GM12878 (cell line): ENCODE measurements at regions not wholly inside any gene's neighbourhood (a gene's known extent, or its start where the extent isn't known, plus 50 kb on each side); places are given as distances from the start of the nearest gene placed in this dataset.

Source experiments
- ATAC-seq: fragments of 200-7000 bp; cut with Tn5 transposase; 3 replicates; pipeline ENCODE4 v1.9.1; 2020; ENCODE audit warnings: mild to moderate bottlenecking, moderate library complexity
- BruUV-seq: library from RNA; stranded (reverse); fragments of 400-500 nt; replicated peaks from 2 replicates; lab custom pipeline; 2021; lab: Mats Ljungman, UMichigan
- CTCF ChIA-PET: fragments of 300-600 bp; sonication (Branson Sonifier 250); formaldehyde crosslinking; extraction: SDS; loops from one replicate; lab custom pipeline; 2021; ENCODE audit warnings: inconsistent platforms; lab: Yijun Ruan, JAX
- POLR2A ChIA-PET: fragments of 350-600 bp; formaldehyde crosslinking; extraction: SDS; loops from one replicate; lab custom pipeline; 2021; ENCODE audit warnings: inconsistent platforms; lab: Charles Lee
- RAD21 ChIA-PET: fragments of 300-600 bp; sonication (Branson Sonifier 250); formaldehyde crosslinking; loops from one replicate; lab custom pipeline; 2023; ENCODE audit warnings: antibody characterized with exemption; ENCODE audit not compliant: unreplicated experiment; lab: Charles Lee
- SMC1A ChIA-PET: fragments of 300-600 bp; sonication (Branson Sonifier 250); formaldehyde crosslinking; loops from one replicate; lab custom pipeline; 2023; ENCODE audit not compliant: unreplicated experiment, uncharacterized antibody; lab: Charles Lee
- DNase-seq: peaks from one replicate; pipeline ENCODE4 v3.0.0-alpha.2; 2011; ENCODE audit warnings: low read depth, low spot score
- FAIRE-seq: peaks from 3 replicates; lab custom pipeline; 2011; peaks lifted over from hg19 to GRCh38; lab: Jason Lieb, UNC
- H2AFZ ChIP-seq: 2 replicates; pipeline ENCODE4 v1.6.0; 2011; ENCODE audit warnings: low read depth, low read length, control low read depth; ENCODE audit not compliant: control insufficient read depth
- H3K27ac ChIP-seq: 2 replicates; pipeline ENCODE4 v1.5.1; 2011; ENCODE audit warnings: control low read depth; ENCODE audit not compliant: control insufficient read depth, insufficient read depth
- H3K27me3 ChIP-seq, 2 experiments: replicated peaks in 1 of 2; 2 replicates each; pipeline versions ENCODE4 v1.6.0 to v1.6.1; 2011; ENCODE audit warnings: low read length in 1 of 2; ENCODE audit not compliant: control insufficient read depth in 2 of 2, insufficient read depth in 2 of 2
- H3K36me3 ChIP-seq, 2 experiments: 2 replicates each; pipeline ENCODE4 v1.5.1; 2011; ENCODE audit warnings: low read length in 1 of 2; ENCODE audit not compliant: control insufficient read depth in 2 of 2, insufficient read depth in 2 of 2
- H3K4me1 ChIP-seq: 2 replicates; pipeline ENCODE4 v1.6.1; 2011; ENCODE audit warnings: mild to moderate bottlenecking, low read length, moderate library complexity, mixed read lengths; ENCODE audit not compliant: control insufficient read depth, insufficient read depth
- H3K4me2 ChIP-seq: 2 replicates; pipeline ENCODE4 v1.6.0; 2011; ENCODE audit warnings: control low read depth; ENCODE audit not compliant: control insufficient read depth, insufficient read depth
- H3K4me3 ChIP-seq: fragments of 200-600 bp; sonication (generic); 2 replicates; pipeline ENCODE4 v1.5.1; 2016
- H3K79me2 ChIP-seq: 2 replicates; pipeline ENCODE4 v1.6.0; 2011; ENCODE audit warnings: low read length; ENCODE audit not compliant: control insufficient read depth, insufficient read depth
- H3K9ac ChIP-seq: 2 replicates; pipeline ENCODE4 v1.8.0; 2011; ENCODE audit warnings: low read length, control low read depth, mixed read lengths; ENCODE audit not compliant: control insufficient read depth, insufficient read depth
- H3K9me3 ChIP-seq: replicated peaks from 3 replicates; pipeline ENCODE4 v1.5.1; 2011; ENCODE audit warnings: mild to moderate bottlenecking, low read length; ENCODE audit not compliant: control insufficient read depth, insufficient read depth
- H4K20me1 ChIP-seq: 2 replicates; pipeline ENCODE4 v1.6.0; 2011; ENCODE audit not compliant: control insufficient read depth, insufficient read depth
- BCL11A ChIP-seq: IDR thresholded peaks from 2 replicates; pipeline ENCODE4 v1.6.1; 2011; ENCODE audit warnings: low read depth, low read length
- EGR1 ChIP-seq, 2 experiments: IDR thresholded peaks; 1 replicate in 1 of 2; 2 replicates in 1 of 2; pipeline ENCODE4 v1.6.1; 2011 to 2012; ENCODE audit warnings: low read depth in 2 of 2, low read length in 2 of 2, borderline replicate concordance in 1 of 2, mild to moderate bottlenecking in 1 of 2, moderate library complexity in 1 of 2
- HDAC2 ChIP-seq: fragments of 200-600 bp; sonication (generic); IDR thresholded peaks from 2 replicates; pipeline ENCODE4 v1.6.1; 2017
- LARP7 ChIP-seq: fragments of 450-650 bp; IDR thresholded peaks from 2 replicates; pipeline ENCODE4 v1.6.1; 2017; ENCODE audit warnings: mild to moderate bottlenecking
- MEF2A ChIP-seq: IDR thresholded peaks from 2 replicates; pipeline ENCODE4 v1.6.1; 2011; ENCODE audit warnings: low read depth, mild to moderate bottlenecking, low read length, moderate library complexity; ENCODE audit not compliant: insufficient read depth
- ZNF24 ChIP-seq: fragments of 450-650 bp; IDR thresholded peaks from 2 replicates; pipeline ENCODE4 v1.6.1; 2017; ENCODE audit warnings: antibody characterized with exemption, mild to moderate bottlenecking
- WGBS: methylation state at CpG from one replicate; pipeline ENCODE4 v1.1.6; 2016; ENCODE audit warnings: low lambda C conversion rate; ENCODE audit not compliant: insufficient replicate concordance, insufficient coverage; ENCODE audit errors: missing lambda C conversion rate; 5-methylcytosine and 5-hydroxymethylcytosine counted together
- in situ Hi-C: fragments of 300-500 bp; cut with MboI; formaldehyde crosslinking; loops from 9 replicates; pipeline ENCODE4 v1.14.3; 2018; ENCODE audit warnings: mixed read lengths
- intact Hi-C: fragments of 100-400 bp; cut with micrococcal nuclease; formaldehyde crosslinking; loops from one replicate; pipeline ENCODE4 v1.14.2; 2022; ENCODE audit not compliant: unreplicated experiment
- TF ChIP-seq, protein P1 (sequence below): IDR thresholded peaks from 2 replicates; pipeline ENCODE4 v1.6.1; 2011; ENCODE audit warnings: borderline replicate concordance, low read depth, mild to moderate bottlenecking, moderate library complexity, low read length; ENCODE audit not compliant: insufficient read depth, poor library complexity, severe bottlenecking
- TF ChIP-seq, protein P2 (sequence below): fragments of 450-650 bp; IDR thresholded peaks from 2 replicates; pipeline ENCODE4 v1.6.1; 2017; ENCODE audit warnings: borderline replicate concordance
- TF ChIP-seq, protein P3 (sequence below): fragments of 450-650 bp; conservative IDR thresholded peaks from 2 replicates; pipeline ENCODE4 v1.6.1; 2017; ENCODE audit warnings: mild to moderate bottlenecking, moderate library complexity
- TF ChIP-seq, protein P4 (sequence below): fragments of 450-650 bp; IDR thresholded peaks from 2 replicates; pipeline ENCODE4 v1.6.1; 2016; ENCODE audit warnings: mild to moderate bottlenecking

DNA sequence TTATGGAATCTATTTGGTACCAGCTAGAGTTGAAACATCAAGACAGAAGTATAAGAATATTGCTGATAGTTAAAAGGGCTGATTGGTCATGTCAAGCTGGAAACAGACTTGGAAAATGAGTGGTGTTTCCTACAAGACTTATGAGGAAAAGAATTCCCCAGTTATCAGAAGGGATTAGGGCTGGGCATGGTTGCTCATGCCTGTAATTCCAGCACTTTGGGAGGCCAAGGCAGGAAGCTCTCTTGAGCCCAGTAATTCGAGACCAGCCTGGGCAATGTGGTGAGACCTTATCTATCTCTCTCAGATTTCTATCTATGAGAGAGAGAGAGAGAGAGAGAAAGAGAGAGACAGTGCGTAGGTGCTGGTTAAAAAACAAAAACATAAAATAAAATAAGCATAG lies 139.5 kb upstream of the PMFBP1 start:
- Histone ChIP-seq H3K4me1 (no peaks in the 10 kb centered on the region), H3K4me3 (no peak overlapping the region), H4K20me1 (no peaks in the 10 kb centered on the region), H3K27ac (no peak overlapping the region), H2AFZ (no peak overlapping the region), H3K36me3 (no peaks in the 10 kb centered on the region), H3K4me2 (no peak overlapping the region), H3K9me3 (no peaks in the 10 kb centered on the region; the same call in 2 of the 3 replicates), H3K27me3 (no peaks in the 10 kb centered on the region), H3K79me2 (no peaks in the 10 kb centered on the region), H3K9ac (no peak overlapping the region)
- ChIA-PET POLR2A (no interaction called here), CTCF (no interaction called here), RAD21 (interaction anchor here (0.5 kb wide), 1 partner anchor 884 kb away, joined by 3 read pairs; no protein-coding TSS in a partner anchor), SMC1A (no interaction called here)
- ATAC-seq = no peak
- intact Hi-C loops = no loop called here
- DNase-seq = no peak
- no TSS peak for BruUV-seq
- WGBS = 44% methylated on average over 2 of the region's 2 CpGs
- no peak for FAIRE-seq
- TF ChIP-seq LARP7 = no peak
- TF ChIP-seq MEF2A = no peak
- TF ChIP-seq, protein P1, sequence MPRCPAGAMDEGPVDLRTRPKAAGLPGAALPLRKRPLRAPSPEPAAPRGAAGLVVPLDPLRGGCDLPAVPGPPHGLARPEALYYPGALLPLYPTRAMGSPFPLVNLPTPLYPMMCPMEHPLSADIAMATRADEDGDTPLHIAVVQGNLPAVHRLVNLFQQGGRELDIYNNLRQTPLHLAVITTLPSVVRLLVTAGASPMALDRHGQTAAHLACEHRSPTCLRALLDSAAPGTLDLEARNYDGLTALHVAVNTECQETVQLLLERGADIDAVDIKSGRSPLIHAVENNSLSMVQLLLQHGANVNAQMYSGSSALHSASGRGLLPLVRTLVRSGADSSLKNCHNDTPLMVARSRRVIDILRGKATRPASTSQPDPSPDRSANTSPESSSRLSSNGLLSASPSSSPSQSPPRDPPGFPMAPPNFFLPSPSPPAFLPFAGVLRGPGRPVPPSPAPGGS = no peak
- TF ChIP-seq, protein P2, sequence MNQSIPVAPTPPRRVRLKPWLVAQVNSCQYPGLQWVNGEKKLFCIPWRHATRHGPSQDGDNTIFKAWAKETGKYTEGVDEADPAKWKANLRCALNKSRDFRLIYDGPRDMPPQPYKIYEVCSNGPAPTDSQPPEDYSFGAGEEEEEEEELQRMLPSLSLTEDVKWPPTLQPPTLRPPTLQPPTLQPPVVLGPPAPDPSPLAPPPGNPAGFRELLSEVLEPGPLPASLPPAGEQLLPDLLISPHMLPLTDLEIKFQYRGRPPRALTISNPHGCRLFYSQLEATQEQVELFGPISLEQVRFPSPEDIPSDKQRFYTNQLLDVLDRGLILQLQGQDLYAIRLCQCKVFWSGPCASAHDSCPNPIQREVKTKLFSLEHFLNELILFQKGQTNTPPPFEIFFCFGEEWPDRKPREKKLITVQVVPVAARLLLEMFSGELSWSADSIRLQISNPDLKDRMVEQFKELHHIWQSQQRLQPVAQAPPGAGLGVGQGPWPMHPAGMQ = no peak
- TF ChIP-seq EGR1 (IDR thresholded peaks at IDR 0.05; ENCODE audit: borderline replicate concordance in 1 of 2, low read depth in 2 of 2, low read length in 2 of 2) = no peak
- TF ChIP-seq HDAC2 = no peak
- TF ChIP-seq, protein P3, sequence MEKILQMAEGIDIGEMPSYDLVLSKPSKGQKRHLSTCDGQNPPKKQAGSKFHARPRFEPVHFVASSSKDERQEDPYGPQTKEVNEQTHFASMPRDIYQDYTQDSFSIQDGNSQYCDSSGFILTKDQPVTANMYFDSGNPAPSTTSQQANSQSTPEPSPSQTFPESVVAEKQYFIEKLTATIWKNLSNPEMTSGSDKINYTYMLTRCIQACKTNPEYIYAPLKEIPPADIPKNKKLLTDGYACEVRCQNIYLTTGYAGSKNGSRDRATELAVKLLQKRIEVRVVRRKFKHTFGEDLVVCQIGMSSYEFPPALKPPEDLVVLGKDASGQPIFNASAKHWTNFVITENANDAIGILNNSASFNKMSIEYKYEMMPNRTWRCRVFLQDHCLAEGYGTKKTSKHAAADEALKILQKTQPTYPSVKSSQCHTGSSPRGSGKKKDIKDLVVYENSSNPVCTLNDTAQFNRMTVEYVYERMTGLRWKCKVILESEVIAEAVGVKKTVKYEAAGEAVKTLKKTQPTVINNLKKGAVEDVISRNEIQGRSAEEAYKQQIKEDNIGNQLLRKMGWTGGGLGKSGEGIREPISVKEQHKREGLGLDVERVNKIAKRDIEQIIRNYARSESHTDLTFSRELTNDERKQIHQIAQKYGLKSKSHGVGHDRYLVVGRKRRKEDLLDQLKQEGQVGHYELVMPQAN = no peak
- TF ChIP-seq, protein P4, sequence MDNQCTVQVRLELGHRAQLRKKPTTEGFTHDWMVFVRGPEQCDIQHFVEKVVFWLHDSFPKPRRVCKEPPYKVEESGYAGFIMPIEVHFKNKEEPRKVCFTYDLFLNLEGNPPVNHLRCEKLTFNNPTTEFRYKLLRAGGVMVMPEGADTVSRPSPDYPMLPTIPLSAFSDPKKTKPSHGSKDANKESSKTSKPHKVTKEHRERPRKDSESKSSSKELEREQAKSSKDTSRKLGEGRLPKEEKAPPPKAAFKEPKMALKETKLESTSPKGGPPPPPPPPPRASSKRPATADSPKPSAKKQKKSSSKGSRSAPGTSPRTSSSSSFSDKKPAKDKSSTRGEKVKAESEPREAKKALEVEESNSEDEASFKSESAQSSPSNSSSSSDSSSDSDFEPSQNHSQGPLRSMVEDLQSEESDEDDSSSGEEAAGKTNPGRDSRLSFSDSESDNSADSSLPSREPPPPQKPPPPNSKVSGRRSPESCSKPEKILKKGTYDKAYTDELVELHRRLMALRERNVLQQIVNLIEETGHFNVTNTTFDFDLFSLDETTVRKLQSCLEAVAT = no peak
- TF ChIP-seq ZNF24 = no peak
- TF ChIP-seq BCL11A = no peak
- in situ Hi-C loops = no loop called here
